Hypothalamus (tissue), 51 donors: ENCODE measurements at regions not wholly inside any gene's neighbourhood (a gene's known extent, or its start where the extent isn't known, plus 50 kb on each side); places are given as distances from the start of the nearest gene placed in this dataset.

Experiments
- DNase-seq, 51 donors: peaks; one replicate each; lab custom pipeline; 2025; lab: John Stamatoyannopoulos, UW

GRCh38 chr14:34139160-34140121 lies 188.6 kb upstream of the EGLN3 start:
- peak in 4 of 51 donors; percentile 10 to 42 (median 16) for DNase-seq

GRCh38 chr14:34138175-34138574 lies 187.3 kb upstream of the EGLN3 start:
- DNase-seq, result no peak

GRCh38 chr14:34137001-34137745 lies 186.3 kb upstream of the EGLN3 start:
- peak in 1 of 51 donors; percentile 18 for DNase-seq

GRCh38 chr14:34135492-34135891 lies 184.6 kb upstream of the EGLN3 start:
- no peak for DNase-seq

GRCh38 chr14:34134484-34134883 lies 183.6 kb upstream of the EGLN3 start:
- no peak for DNase-seq

- peak in 1 of 51 donors; percentile 16 for DNase-seq
These were observed 179.2 kb upstream of the EGLN3 start for GRCh38 chr14:34129927-34130552.

GRCh38 chr14:34128665-34129064 lies 177.8 kb upstream of the EGLN3 start:
- peak in 1 of 51 donors; percentile 26 for DNase-seq

- DNase-seq, result no peak
These were observed 175.7 kb upstream of the EGLN3 start for GRCh38 chr14:34126586-34126985.

GRCh38 chr14:34124585-34124984 lies 173.7 kb upstream of the EGLN3 start:
- DNase-seq, result no peak

GRCh38 chr14:34122650-34123049 lies 171.8 kb upstream of the EGLN3 start:
- no peak for DNase-seq

GRCh38 chr14:34122081-34122480 lies 171.2 kb upstream of the EGLN3 start:
- DNase-seq, result no peak

- no peak for DNase-seq
These were observed 169.5 kb upstream of the EGLN3 start for GRCh38 chr14:34120185-34120977.

- no peak for DNase-seq
These were observed 168.4 kb upstream of the EGLN3 start for GRCh38 chr14:34119107-34119858.

- DNase-seq, result no peak
These were observed 163.1 kb upstream of the EGLN3 start for GRCh38 chr14:34113991-34114390.

- no peak for DNase-seq
These were observed 162.2 kb upstream of the EGLN3 start for GRCh38 chr14:34113005-34113511.

- no peak for DNase-seq
These were observed 161.1 kb upstream of the EGLN3 start for GRCh38 chr14:34111953-34112352.

GRCh38 chr14:34111505-34111904 lies 160.6 kb upstream of the EGLN3 start:
- DNase-seq, result no peak

- DNase-seq, result no peak
These were observed 159.7 kb upstream of the EGLN3 start for GRCh38 chr14:34110531-34110930.

- no peak for DNase-seq
These were observed 156.6 kb upstream of the EGLN3 start for GRCh38 chr14:34107441-34107840.
